Heart left ventricle (tissue), 13 donors: ENCODE measurements at regions not wholly inside any gene's neighbourhood (a gene's known extent, or its start where the extent isn't known, plus 50 kb on each side); places are given as distances from the start of the nearest gene placed in this dataset.

Experiments
- POLR2A ChIP-seq, 2 donors: fragments of 450-650 bp; IDR thresholded peaks; one replicate each; pipeline ENCODE4 v1.6.1; 2017; ENCODE audit warnings: antibody characterized with exemption in 2 of 2, mild to moderate bottlenecking in 2 of 2, moderate library complexity in 2 of 2
- TF ChIP-seq, protein P1 (sequence below), 12 donors: fragments of 200-600 bp; sonication (generic) in 4 of 12; IDR thresholded peaks; one replicate each; pipeline versions ENCODE4 v1.5.0 to v1.8.0; 2018 to 2022; ENCODE audit warnings: antibody characterized with exemption in 12 of 12, mild to moderate bottlenecking in 5 of 12
- donor health status: ischemic (EF 13 %, LVEDD 7.1; RV severe dilation, severe dysfunction).
- donor health status: DM: no; HTN: yes; CAD: no.
- donor health status: DM: no; HTN: no; CAD: no.
- donor health status: ischemic (EF 25% LVEDD 6.9; RV normal size, moderate dysfunction).
- donor health status: ischemic (EF 25% LVEDD 5.7; RV mildly dilated, moderate dysfunction).
- donor health status: ischemic (EF 35%, LVEDD 5.7; RV mildly dilated, moderate dysfunction).
- donor health status: nonischemic (EF 11% LVEDD 7.7; RV severe dilation, severe dysfunction).
- donor health status: DM: yes; HTN: yes; CAD: no.
- donor health status: PGD.
- donor health status: ischemic (EF 29% LVEDD 5.4; RV normal size, mild dysfunction).
- donor health status: nonischemic (EF 23%, LVEDD 6.1; RV moderate dilation, normal function).

DNA sequence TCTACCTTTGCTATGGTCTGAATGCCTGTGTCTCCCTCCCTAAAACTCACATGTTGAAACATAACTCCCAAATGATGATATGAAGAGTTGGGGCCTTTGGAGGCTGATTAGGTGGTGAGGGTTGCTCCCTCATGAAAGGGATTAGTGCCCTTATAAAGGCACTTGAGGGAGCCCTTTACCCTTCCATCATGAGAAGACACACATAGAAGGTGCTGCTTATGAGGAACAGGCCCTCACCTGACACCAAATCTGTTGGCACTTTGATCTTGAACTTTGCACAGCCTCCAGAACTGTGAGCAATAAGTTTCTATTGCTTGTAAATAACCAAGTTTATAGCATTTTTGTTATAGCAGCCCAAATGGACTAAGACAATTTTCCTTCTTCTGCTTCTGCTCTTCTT lies 76.2 kb upstream of the ADAMTS9 start:
- TF ChIP-seq, protein P1, sequence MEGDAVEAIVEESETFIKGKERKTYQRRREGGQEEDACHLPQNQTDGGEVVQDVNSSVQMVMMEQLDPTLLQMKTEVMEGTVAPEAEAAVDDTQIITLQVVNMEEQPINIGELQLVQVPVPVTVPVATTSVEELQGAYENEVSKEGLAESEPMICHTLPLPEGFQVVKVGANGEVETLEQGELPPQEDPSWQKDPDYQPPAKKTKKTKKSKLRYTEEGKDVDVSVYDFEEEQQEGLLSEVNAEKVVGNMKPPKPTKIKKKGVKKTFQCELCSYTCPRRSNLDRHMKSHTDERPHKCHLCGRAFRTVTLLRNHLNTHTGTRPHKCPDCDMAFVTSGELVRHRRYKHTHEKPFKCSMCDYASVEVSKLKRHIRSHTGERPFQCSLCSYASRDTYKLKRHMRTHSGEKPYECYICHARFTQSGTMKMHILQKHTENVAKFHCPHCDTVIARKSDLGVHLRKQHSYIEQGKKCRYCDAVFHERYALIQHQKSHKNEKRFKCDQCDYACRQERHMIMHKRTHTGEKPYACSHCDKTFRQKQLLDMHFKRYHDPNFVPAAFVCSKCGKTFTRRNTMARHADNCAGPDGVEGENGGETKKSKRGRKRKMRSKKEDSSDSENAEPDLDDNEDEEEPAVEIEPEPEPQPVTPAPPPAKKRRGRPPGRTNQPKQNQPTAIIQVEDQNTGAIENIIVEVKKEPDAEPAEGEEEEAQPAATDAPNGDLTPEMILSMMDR (IDR thresholded peaks at IDR 0.05), result no peak
- no peak for TF ChIP-seq POLR2A (IDR thresholded peaks at IDR 0.05)
